Forelimb muscle (tissue), 1 donor: ENCODE measurements at regions not wholly inside any gene's neighbourhood (a gene's known extent, or its start where the extent isn't known, plus 50 kb on each side); places are given as distances from the start of the nearest gene placed in this dataset.

ENCODE experiments used
- DNase-seq: peaks from one replicate; pipeline ENCODE4 v3.0.0-alpha.2; 2013; ENCODE audit warnings: low read depth

DNA sequence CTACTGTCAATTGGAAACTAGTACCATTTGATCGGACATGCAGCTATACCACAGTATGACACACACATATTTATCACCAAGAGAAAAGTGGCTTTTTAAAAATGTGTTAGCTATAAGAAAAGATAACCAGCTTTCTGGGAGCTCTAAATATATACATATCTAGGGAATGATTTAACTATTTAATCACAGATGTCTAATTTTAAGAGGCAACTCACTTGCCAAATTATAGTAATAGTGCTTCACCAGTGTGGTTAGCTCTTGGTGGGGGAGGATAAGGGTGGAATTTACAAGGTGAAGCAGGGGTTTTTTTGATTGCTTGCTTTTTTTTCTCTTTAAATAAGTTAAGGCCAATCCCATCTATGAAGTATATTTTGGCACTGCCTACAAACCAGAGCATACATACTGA lies 547.7 kb upstream of the DIPK2B start:
- no peak for DNase-seq

DNA sequence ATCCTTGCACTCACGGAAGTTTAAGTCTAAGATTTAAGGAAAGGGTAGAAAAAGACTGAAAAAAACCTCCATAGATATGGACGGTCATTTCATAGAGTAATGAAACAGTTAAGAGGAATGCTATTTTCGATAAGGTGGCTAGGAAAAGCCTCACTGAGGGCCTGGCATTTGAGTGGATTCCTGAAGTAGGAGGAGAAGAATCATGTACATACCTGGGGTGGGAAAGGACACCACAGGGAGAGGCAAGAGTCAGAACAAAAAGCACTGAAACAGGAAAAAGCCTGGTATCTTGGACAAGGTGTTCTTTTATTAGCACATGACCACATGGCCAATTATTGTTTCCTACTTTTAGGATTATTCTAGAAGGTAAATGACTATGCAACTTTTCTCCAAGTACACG lies 547.2 kb upstream of the DIPK2B start:
- DNase-seq = no peak

DNA sequence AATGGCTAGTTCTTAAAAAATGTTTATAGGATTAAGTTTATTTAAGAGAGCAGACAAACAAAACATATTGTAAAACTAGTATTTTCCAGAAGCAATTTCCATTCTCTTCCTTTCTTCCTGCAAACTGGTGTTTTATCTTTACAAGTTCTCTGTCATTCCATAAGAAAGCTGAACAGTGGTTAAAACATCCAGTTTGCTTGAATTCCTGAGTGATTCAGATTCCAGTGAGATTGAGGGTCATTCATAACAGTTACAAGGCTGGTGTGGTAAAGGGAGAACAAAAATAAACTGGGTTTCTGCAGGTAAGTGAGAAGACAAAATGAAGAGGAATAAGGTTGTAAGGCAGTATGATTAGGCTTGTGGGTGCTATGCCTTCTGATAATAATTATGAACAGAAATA lies 544.8 kb upstream of the DIPK2B start:
- no peak for DNase-seq

DNA sequence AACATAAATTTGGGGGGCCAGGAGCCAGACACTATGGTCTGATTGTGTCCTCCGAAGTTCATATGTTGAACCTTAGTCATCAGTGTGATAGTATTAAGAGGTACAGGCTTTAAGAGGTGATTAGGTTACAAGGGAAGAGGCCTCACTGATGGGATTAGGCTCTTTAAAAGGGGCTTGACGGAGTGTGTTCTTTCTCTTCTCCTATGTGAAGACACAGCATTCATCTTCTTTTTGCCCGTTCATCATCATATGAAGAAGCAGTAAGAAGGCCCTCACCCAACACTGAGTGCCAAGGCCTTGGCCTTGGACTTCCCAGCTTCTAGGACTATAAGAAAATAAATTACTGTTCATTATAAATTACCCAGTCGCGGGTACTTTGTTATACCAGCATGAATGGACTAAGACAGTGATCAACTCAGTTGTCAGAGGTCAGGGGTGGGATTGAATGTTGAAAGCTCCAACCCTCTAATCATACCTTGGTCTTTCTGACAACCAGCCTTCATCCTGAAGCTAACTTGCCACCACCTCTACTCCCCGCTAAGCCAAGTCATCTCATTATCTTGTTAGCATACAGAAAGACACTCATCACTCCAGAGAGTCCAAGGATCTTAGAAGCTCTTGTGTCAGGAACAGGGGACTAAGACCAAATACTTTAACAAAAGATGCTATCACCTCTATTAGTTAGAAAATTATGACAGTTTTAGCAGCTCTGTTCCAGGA lies 543.4 kb upstream of the DIPK2B start:
- no peak for DNase-seq

DNA sequence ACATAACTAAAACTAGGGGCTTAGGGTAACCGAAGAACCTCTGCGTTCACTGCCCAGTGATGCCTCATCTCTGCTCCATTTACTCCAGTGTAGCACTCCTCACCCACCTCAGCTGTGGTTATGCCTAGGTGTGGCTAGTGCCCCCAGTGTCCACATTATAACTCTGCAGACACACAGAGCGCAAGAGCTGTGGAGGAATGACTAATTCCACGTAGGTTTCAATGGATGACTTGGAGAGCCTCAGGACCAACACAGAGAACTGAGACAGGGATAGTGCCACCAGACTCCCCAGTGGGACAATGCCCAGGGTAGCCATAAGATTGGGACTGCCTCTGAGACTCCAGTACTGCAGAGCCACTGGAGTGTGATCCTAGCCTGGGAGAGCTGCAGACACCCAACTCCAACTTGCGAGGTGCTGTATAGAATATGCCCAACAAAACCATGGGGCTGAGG lies 542.4 kb upstream of the DIPK2B start:
- DNase-seq = no peak

DNA sequence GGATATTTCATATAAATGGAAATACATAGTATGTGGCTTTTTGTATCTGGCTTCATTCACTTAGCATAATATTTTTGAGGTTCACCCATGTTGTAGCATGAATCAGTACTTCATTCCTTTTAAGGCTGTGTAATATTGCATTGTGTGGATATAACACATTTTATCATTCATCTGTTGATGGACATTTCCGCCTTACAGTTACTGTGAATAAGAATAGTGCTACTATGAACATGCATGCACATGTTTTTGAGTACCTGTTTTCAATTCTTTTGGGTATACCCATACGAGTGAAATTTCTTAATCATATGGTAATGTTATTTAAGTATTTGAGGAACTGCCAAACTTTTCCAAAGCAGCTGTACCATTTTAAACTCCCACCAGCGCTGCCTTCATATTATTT lies 539.6 kb upstream of the DIPK2B start:
- DNase-seq = no peak

DNA sequence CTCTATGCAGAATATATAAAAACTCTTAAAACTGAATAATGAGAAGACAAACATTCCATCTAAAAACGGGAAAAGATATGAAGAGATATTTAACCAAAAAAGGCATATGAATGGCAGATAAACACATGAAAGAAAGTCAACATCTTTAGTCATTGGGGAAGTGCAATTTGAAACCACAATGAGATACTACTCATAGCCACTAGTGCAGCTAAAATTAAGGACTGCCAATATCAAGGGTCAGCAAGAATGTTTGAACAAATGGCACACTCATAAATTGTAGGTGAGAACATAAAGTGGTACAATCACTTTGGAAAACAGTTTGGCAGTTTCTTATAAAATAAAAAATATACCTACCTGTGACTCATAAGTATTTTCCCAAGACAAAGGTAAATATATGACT lies 534.9 kb upstream of the DIPK2B start:
- no peak for DNase-seq

DNA sequence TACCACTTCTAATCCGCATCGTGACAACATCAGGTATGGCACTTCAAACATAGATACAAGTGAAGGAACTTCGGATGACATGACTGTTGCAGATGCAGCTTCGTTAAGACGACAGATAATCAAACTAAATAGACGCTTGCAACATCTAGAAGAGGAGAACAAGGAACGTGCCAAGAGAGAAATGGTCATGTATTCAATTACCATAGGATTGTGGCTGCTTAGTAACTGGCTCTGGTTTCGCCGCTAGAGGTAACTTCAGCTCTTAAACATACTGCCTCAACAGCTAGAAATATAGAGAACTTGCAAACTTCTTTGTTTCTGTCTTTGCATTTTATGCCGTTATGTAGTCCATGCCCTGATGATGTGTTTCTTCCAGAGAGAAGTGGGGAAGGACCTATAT lies 530.8 kb upstream of the DIPK2B start:
- DNase-seq = no peak

DNA sequence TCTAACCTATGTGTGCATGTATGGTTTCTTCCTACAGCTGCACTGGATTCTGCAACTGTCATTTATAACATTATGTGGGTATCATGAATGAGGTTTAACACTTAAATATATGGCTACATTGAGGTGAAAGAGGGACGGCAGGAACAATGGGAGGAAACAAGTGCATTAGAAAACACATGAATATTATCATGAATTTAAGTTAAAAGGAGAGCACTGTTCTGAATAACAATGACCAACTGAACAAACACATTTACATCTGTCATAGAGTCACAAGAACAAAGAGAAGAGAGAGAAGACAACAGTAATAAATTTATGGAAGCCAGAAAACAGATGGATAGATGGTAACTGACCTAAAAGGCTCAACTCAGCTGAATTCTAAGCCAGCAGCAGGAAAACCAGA lies 527.1 kb upstream of the DIPK2B start:
- DNase-seq = no peak

DNA sequence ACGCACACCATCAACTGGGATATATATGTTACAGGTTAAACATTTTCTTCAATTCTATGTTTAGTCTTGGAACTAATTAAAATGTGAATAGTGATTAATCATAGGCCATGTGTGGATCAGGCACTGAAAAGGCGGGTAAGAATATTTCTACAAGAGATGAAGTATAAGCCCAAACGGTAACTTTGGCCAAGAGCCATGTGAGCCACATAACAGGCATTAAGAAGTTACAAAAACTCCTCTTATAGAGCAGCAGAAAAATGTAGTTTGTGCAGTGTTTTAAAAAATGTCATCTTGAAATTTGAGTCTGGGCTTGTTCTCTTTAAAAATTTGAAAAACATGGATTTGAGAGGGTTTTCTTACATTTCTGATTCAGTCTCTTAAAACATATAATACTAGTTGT lies 521.8 kb upstream of the DIPK2B start:
- no peak for DNase-seq

DNA sequence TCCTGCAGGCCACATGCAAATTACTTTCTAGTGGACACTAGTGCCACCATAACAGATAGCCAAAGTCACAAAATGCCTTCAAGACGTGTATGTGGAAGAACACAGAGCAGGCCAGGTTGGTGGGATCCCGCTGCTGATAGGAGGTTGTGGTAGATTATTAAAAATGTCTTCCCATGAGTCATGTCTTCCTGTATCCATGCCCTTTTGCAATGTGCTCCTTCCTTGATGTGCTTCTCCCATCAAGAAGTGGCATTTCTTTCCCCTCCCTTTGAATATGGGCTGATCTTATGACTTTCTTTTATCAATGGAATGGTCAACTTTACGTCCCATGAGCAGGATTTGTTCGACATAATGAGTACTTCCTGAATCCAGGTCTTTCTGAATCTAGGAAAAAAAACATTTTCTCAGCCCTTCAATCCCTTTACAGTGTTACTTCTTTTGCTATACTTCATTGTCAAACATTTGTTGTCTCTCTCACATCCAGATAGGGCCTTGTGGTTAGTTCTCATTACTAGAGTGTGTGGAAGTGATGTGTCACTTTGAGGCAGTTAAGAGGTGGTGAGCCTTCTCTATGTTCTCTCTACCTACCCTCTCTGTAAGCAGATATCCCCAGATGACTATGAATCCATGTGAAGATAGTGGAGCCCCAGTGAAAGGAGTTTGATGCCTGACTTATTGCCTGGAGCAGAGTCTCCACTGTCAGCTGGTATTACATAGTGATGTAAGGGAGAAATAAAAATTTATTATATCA lies 519.2 kb upstream of the DIPK2B start:
- no peak for DNase-seq

DNA sequence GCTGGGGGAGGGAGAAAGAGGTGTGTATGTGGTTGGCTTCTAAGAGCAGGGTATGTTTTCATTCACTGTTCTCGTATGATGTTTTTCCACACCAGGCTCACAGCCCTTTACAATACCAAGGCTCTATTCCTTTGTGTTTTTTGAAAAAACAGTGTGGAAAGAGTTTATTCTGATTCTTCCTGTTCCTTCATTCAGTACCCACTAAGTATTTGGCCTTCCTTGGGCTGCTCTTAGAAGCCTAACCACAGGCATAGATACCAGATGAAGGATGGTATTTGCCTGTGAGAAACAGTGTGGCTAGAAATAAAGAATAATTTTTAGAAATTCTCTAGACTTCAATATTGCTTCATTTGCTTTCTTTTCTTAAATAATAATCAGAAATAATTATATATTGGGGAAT lies 518.0 kb upstream of the DIPK2B start:
- no peak for DNase-seq

DNA sequence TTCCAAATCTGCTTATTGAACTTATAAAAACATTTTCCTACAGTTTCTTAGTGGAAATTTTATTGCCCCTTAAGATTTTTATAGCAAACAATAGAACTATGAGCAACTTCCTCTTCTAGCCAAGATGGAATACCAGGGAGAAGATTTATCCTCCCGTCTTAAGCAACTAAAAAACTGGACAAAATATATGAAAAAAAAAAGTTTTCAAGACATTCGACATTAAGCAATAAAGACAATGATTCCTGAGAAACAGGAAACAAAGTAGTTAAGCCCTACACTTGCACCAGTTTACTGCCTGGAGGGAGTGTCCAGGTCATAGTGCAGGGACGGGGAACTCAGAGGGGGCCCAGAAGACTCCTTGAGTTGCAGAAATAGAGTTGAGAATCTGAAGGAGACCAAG lies 516.1 kb upstream of the DIPK2B start:
- DNase-seq = no peak

DNA sequence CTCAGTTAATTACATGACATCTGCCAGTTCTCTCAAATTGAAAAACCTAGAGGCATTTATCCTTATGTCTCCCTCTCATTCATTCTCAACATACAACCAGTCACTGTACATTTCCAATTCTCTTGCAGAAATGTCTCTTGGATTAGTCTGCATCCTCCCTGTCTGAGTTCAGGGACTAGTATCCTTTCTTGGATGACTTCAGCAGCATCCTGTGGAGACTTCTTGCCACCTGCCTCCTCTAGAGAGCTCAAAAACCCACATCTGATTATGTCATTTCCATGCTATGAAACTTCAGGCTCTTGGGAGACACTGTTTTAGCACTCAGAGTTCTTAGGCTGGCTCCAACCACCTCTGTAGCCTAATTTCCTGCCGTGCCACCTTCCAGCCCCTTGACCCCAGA lies 515.1 kb upstream of the DIPK2B start:
- no peak for DNase-seq

DNA sequence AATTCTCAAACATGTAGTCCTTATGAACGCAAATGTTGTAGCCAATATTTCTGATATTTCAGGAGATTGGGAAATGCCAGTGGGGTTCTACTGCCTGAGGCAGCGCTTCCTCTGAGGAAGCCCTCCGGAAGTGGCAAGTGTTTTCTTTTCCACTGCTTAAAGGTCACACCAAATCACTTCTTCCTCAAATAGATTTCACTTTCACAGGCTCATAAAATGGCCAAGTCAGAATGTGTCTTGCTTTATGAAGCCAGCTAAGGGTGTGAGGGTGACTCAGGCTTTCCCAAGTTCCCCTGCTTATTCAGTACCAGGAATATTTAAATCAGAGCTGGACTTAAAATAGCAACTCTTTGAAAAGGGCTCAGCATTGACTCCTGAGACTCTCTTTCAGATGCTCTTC lies 514.2 kb upstream of the DIPK2B start:
- DNase-seq = no peak

DNA sequence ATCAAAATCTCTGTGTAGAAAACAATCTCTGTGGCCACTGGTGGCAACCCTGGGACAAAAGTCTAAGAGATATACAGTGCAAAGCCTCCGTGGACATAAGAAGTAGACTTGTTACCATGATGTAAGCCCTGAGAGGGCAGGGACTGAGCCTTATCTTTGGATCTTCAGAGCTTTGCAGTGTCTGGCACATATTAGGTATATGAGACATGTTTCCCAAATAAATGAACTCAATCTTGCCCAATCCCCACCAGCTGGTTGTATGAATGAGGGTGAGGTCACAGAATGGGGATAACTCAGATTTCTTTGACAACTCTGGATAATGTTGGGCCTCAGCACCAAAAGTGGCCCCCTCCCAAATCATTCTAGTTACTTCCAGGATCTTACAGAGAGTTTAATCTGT lies 511.4 kb upstream of the DIPK2B start:
- DNase-seq = no peak

DNA sequence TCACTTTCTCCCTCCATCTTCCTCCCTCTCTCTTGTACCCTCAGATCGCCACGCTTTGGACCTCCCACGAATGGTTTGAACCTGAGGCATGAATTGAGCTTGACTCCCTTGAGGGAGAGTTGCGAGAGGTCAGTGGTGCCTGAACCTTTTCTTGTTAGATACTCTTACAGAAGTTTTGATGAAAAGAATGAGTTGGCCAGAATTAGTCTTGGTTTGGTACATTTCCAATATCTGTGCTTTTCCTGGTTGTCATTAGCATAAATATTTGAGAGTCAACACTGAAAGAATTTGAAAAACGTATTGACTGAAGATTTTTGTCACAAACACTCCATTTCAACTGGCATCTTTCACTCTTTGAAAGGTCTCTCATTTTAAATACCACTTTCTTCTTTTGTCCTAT lies 510.6 kb upstream of the DIPK2B start:
- no peak for DNase-seq

DNA sequence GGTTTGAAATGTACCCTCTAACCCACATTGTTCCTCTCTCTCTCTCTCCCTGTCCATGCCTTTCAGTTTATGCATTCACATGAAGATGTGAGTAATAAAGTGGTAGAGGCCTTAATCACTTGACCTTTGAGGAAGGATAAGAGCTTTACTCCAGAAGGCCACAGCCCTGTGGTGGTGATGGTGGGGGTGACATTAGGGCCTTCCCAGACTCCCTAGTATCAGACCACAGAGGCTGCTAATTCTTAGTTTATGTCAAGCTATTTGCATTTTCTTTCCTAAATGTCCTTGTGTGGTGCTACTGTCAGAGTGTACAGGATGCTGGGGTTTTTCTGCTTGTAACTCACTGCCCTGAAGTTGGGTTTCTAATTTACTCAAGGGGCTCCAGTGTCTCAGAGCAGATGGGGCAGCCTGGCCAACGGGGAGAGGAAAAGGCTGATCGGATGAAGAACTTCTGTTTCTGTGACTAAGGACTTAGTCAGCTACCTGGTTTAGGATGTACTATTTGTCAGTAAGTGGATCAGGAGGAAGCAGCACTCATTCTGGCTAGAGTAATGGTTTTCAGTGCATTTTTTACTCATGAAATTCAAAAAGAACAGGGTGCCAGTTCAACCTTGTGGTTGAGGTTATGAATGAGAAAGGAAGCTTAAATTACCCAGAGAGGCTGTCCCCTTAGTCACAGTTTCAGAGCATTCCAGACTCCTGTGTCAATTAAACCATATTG lies 509.6 kb upstream of the DIPK2B start:
- DNase-seq = no peak

DNA sequence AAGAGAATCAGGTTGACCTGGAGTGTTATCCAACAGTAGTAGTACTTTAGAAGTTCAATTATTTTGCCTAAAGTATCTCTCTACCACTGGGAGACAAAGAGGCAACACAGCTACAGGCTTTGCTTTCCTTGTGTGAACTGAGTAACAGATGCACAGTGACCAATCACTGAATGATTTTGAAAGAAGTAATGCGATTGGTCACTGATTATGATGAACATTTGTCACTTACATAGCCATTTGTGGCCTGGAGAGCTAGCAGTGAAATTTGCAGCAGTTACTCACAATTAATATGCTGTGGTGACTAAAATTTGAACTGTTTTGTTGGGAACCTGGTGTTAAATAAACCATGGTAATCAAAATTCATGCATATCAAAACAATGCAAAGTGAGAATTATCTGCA lies 508.7 kb upstream of the DIPK2B start:
- no peak for DNase-seq

DNA sequence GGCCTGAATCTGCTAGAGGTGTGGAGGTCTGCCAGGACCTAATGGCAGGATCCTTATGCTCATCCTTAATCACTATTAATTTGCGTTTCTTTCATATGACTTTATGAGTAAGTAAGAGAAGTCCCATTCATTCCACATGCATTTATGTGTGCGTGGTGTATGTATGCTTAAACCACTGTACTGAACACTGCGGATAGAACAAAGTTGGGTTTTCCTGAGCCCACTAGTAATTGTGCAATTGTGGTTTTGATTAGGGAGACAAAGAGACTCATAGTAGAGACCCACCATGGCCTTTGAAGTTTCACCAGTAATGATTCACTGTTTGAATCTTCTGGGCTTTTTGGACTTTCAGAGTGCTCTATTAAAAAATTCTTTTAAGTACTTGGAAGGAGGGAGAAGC lies 498.5 kb upstream of the DIPK2B start:
- DNase-seq = no peak

DNA sequence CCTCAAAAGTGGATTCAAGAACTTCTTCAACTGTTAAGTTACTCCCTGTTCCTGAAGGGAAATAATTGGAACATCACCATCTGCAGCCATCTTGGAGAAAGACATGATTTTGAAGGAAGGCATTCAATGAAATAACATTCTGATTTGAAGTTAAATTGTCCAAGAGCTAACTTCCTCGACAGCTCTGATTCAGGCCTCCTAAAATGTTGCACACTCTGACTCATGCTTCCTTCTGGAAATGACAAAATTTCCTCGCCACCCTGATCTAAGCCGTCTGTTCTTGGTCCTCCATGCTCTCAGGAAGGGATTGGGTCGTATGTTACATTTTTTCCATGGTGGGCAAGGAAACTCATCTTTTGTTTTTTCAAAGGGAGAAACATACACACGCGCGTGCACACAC lies 496.9 kb upstream of the DIPK2B start:
- DNase-seq = no peak

DNA sequence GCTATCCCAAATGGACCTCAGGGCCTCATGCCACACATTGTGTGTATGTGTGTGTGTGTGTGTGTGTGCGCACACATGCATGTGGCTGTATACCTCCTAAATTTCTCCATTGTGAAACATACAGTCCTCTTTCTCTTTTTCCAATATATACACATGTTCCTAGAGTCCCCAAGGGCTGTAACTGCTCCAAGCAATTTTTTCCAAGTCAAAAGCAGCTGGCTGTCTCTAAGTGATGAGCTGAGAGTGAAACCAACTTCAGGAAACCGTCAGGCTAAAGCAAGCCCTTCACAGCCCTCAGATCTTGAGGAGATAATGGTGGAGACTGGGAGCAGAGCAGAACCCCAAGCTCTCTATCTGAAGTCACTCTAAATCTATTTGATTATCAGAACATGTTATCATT lies 496.1 kb upstream of the DIPK2B start:
- no peak for DNase-seq

DNA sequence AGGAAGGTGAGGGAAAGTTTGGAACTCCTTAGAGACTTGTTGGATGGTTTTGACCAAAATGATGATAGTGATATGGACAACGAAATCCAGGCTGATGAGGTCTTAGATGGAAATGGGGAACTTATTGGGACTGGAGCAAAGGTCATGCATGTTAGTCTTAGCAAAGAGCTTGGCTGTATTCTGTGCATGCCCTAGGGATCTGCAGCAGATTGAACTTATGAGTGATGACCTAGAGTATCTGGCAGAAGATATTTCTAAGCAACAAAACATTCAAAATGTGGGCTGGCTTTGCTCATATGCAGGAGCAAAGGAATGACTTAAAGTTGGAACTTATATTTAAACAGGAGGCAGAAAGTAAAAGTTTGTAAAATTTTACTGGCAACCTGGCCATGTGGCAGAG lies 489.3 kb upstream of the DIPK2B start:
- DNase-seq = no peak
